Activated naive CD8-positive, alpha-beta T cell treated with anti-CD3 and anti-CD28 coated beads, Interleukin-2, amount 10 ng/mL, durations not matched to agents 7 days and 5 days (primary cell): ENCODE measurements at regions not wholly inside any gene's neighbourhood (a gene's known extent, or its start where the extent isn't known, plus 50 kb on each side); places are given as distances from the start of the nearest gene placed in this dataset.
"Not testable (repeated sequence)": the region's sequence is repeated elsewhere in the genome, so short reads cannot be mapped to it uniquely, and the experiment has no call there.

Experiments used
- ATAC-seq: fragments of 150-1000 bp; cut with Tn5 transposase; one replicate; pipeline ENCODE4 v1.10.0; 2021; ENCODE audit warnings: low read depth, moderate library complexity
- POLR2A ChIA-PET: fragments of 350-600 bp; sonication (Branson Sonifier 250); formaldehyde crosslinking; loops from one replicate; lab custom pipeline; 2021; ENCODE audit warnings: antibody characterized with exemption; lab: Charles Lee
- DNase-seq: peaks from one replicate; pipeline ENCODE4 v3.0.0; 2021
- H3K27ac Mint-ChIP-seq: one replicate; pipeline ENCODE4 v1.8.0; 2022; ENCODE audit warnings: mild to moderate bottlenecking, mixed read lengths
- H3K27me3 Mint-ChIP-seq: one replicate; pipeline ENCODE4 v1.8.0; 2022; ENCODE audit warnings: mild to moderate bottlenecking, moderate library complexity, mixed read lengths
- H3K36me3 Mint-ChIP-seq: one replicate; pipeline ENCODE4 v1.8.0; 2021; ENCODE audit warnings: mild to moderate bottlenecking, mixed read lengths
- H3K4me1 Mint-ChIP-seq: one replicate; pipeline ENCODE4 v1.8.0; 2021; ENCODE audit warnings: mixed read lengths
- H3K4me3 Mint-ChIP-seq: one replicate; pipeline ENCODE4 v1.8.0; 2022; ENCODE audit warnings: mild to moderate bottlenecking, moderate library complexity, mixed read lengths
- H3K9me3 Mint-ChIP-seq: one replicate; pipeline ENCODE4 v1.8.0; 2021; ENCODE audit warnings: mixed read lengths

DNA sequence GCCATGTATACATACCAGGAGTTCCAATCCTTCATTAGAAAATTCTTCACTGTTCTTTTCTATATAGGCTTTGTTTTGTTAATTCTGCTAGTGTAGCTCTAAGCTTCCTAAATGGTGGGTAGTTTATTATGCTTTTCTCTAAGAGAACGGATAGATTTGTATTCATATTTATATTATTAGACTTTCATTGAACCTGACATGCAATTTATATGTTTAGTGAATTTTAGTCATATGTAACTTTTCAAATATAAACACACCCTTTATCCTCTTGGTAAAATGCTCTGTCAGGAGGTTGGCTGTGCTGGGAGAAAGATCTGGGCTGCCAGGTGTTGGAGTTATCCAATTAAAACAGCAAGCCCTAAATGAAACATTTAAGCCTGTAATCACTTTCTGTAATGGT lies 369.7 kb upstream of the RGS18 start:
- no peaks in the 10 kb centered on the region for H3K4me1 Mint-ChIP-seq
- H3K27me3 Mint-ChIP-seq: no peaks in the 10 kb centered on the region
- H3K36me3 Mint-ChIP-seq: no peaks in the 10 kb centered on the region
- no peaks in the 10 kb centered on the region for H3K9me3 Mint-ChIP-seq
- no peak overlapping the region for H3K27ac Mint-ChIP-seq
- POLR2A ChIA-PET: no interaction called here
- no peak for ATAC-seq
- no peak for DNase-seq
- H3K4me3 Mint-ChIP-seq: no peak overlapping the region

DNA sequence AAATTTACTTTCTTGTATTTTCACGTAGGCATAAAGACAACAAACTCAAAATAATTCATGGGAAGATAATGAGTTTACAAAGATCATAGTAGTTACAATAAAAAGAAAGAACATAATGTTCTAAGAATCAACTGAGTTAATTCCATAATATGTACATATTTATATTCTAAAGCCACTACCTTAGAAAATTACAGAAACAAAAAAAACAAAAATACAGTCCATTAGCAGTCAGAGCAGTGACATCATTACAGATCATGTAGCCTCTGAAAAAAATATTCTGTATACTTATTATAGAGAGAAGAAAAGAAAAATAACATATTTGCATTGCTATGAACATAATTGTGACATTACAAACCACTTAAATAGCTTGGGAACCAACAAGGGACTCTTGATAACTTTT lies 360.1 kb upstream of the RGS18 start:
- DNase-seq (no peak), ATAC-seq (no peak)
- Mint-ChIP-seq H3K4me3 (no peak overlapping the region), H3K9me3 (no peaks in the 10 kb centered on the region), H3K27me3 (no peaks in the 10 kb centered on the region), H3K27ac (no peak overlapping the region), H3K4me1 (no peaks in the 10 kb centered on the region), H3K36me3 (no peaks in the 10 kb centered on the region)
- POLR2A ChIA-PET: no interaction called here

DNA sequence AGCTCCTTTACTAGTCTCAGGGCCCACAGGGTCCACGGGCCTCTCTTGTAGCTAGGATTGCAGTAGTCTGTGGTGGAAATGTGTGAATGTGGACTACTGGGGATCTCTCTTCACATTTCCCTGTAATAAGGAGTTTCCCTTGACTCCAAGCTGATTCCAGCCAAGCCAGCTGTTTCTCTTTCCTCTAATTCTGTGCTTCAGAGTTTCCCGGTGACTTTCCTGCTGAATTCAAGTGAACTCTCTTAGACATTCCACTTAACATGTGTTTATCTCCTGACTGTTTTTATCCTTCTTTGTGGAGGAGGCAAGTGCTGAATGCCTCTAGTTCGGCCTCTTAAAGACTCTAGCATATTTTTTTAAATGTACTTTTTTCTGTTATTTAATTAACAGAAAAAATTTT lies 354.0 kb upstream of the RGS18 start:
- Mint-ChIP-seq H3K9me3 (no peaks in the 10 kb centered on the region), H3K4me1 (no peaks in the 10 kb centered on the region), H3K4me3 (no peak overlapping the region), H3K36me3 (no peaks in the 10 kb centered on the region), H3K27ac (no peak overlapping the region), H3K27me3 (no peaks in the 10 kb centered on the region)
- DNase-seq: no peak
- ATAC-seq: no peak
- POLR2A ChIA-PET: no interaction called here

GRCh38 chr1:191813593-191813992 lies 344.7 kb upstream of the RGS18 start:
- POLR2A ChIA-PET, H3K4me1 Mint-ChIP-seq, DNase-seq: not testable (repeated sequence)

DNA sequence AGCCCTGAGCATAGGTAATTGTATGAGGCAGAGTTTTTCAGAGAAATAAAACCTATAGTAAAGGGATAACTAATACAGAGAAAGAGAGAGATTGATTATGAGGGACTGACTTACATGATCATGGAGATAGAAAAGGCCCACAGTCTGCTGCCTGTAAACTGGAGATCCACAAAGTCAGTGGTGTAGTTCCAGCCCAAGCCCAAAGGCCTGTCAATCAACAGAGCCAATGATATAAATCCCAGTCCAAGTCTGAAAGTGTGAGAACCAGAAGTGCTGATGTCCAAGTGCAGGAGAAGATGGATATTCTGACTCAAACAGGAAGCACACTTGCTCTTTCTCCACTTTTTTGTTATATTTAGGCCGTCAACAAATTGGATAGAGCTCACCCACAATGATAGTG lies 340.1 kb upstream of the RGS18 start:
- POLR2A ChIA-PET: no interaction called here
- Mint-ChIP-seq H3K4me1 (no peaks in the 10 kb centered on the region), H3K36me3 (no peaks in the 10 kb centered on the region), H3K9me3 (no peaks in the 10 kb centered on the region), H3K27ac (no peak overlapping the region), H3K4me3 (no peak overlapping the region), H3K27me3 (no peaks in the 10 kb centered on the region)
- DNase-seq: no peak
- ATAC-seq: no peak

More at GRCh38 chr1:191813593-191813992, 344.7 kb upstream of the RGS18 start:
- not testable (repeated sequence) for H3K36me3 Mint-ChIP-seq, H3K27ac Mint-ChIP-seq, H3K27me3 Mint-ChIP-seq, H3K4me3 Mint-ChIP-seq, H3K9me3 Mint-ChIP-seq, ATAC-seq

DNA sequence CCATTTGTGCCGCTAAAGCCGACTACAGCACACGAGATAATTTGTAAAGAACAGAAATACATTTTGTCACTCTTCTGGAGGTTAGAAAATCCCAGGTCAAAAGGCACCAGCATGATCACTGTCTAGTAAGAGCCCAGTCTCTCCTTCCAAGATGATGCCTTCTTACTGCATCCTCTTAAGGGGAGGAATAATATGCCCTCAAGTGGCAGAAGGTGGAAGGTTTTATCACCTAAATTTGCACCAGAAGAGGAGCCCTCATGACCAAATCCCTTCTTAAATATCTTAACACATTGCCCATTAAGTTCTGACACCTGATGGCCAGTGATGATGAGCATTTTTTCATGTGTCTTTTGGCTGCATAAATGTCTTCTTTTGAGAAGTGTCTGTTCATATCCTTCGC lies 326.7 kb upstream of the RGS18 start:
- no peaks in the 10 kb centered on the region for H3K27me3 Mint-ChIP-seq
- POLR2A ChIA-PET: no interaction called here
- no peak for DNase-seq
- H3K4me3 Mint-ChIP-seq: no peak overlapping the region
- ATAC-seq: no peak
- H3K9me3 Mint-ChIP-seq: no peaks in the 10 kb centered on the region
- H3K4me1 Mint-ChIP-seq: no peaks in the 10 kb centered on the region
- H3K27ac Mint-ChIP-seq: no peak overlapping the region
- no peaks in the 10 kb centered on the region for H3K36me3 Mint-ChIP-seq

GRCh38 chr1:191839891-191840290 lies 318.4 kb upstream of the RGS18 start:
- Mint-ChIP-seq H3K27ac (no peak overlapping the region), H3K4me3 (no peak overlapping the region), H3K27me3 (no peaks in the 10 kb centered on the region), H3K36me3 (no peaks in the 10 kb centered on the region), H3K9me3 (no peaks in the 10 kb centered on the region), H3K4me1 (no peaks in the 10 kb centered on the region)
- ATAC-seq (no peak), DNase-seq (no peak)
- POLR2A ChIA-PET: no interaction called here

GRCh38 chr1:191851799-191852595 lies 306.3 kb upstream of the RGS18 start:
- no peak for DNase-seq
- Mint-ChIP-seq H3K9me3 (peaks cover 3% of the 10 kb centered on the region), H3K4me1 (no peaks in the 10 kb centered on the region), H3K36me3 (no peaks in the 10 kb centered on the region), H3K27ac (no peak overlapping the region), H3K27me3 (no peaks in the 10 kb centered on the region), H3K4me3 (no peak overlapping the region)
- ATAC-seq: no peak
- POLR2A ChIA-PET: no interaction called here

- Mint-ChIP-seq H3K4me1 (no peaks in the 10 kb centered on the region), H3K9me3 (no peaks in the 10 kb centered on the region), H3K27ac (no peak overlapping the region), H3K36me3 (no peaks in the 10 kb centered on the region), H3K4me3 (no peak overlapping the region), H3K27me3 (no peaks in the 10 kb centered on the region)
- DNase-seq (no peak), ATAC-seq (no peak)
- POLR2A ChIA-PET: no interaction called here
Observed at GRCh38 chr1:191852907-191853306, 305.4 kb upstream of the RGS18 start.

- POLR2A ChIA-PET: no interaction called here
- peaks cover 2% of the 10 kb centered on the region for H3K9me3 Mint-ChIP-seq
- DNase-seq (no peak), ATAC-seq (no peak)
- H3K27ac Mint-ChIP-seq: no peak overlapping the region
- H3K4me3 Mint-ChIP-seq: no peak overlapping the region
- no peaks in the 10 kb centered on the region for H3K27me3 Mint-ChIP-seq
- H3K36me3 Mint-ChIP-seq: no peaks in the 10 kb centered on the region
- H3K4me1 Mint-ChIP-seq: no peaks in the 10 kb centered on the region
Observed at GRCh38 chr1:191857600-191857999, 300.7 kb upstream of the RGS18 start.

GRCh38 chr1:191865479-191865878 lies 292.8 kb upstream of the RGS18 start:
- H3K27me3 Mint-ChIP-seq: no peaks in the 10 kb centered on the region

GRCh38 chr1:191866155-191866554 lies 292.1 kb upstream of the RGS18 start:
- Mint-ChIP-seq H3K4me1 (no peaks in the 10 kb centered on the region), H3K4me3 (no peak overlapping the region), H3K27me3 (no peaks in the 10 kb centered on the region), H3K27ac (no peak overlapping the region), H3K9me3 (peaks cover 3% of the 10 kb centered on the region), H3K36me3 (no peaks in the 10 kb centered on the region)
- POLR2A ChIA-PET: no interaction called here
- DNase-seq (no peak), ATAC-seq (no peak)

More at GRCh38 chr1:191865479-191865878, 292.8 kb upstream of the RGS18 start:
- DNase-seq (no peak), ATAC-seq (no peak)
- peaks cover 3% of the 10 kb centered on the region for H3K9me3 Mint-ChIP-seq
- no peak overlapping the region for H3K27ac Mint-ChIP-seq
- H3K4me1 Mint-ChIP-seq: no peaks in the 10 kb centered on the region
- POLR2A ChIA-PET: no interaction called here
- no peak overlapping the region for H3K4me3 Mint-ChIP-seq
- H3K36me3 Mint-ChIP-seq: no peaks in the 10 kb centered on the region

- POLR2A ChIA-PET: no interaction called here
- no peaks in the 10 kb centered on the region for H3K27me3 Mint-ChIP-seq
- no peak overlapping the region for H3K4me3 Mint-ChIP-seq
- H3K27ac Mint-ChIP-seq: no peak overlapping the region
- no peaks in the 10 kb centered on the region for H3K4me1 Mint-ChIP-seq
- DNase-seq (no peak), ATAC-seq (no peak)
- no peaks in the 10 kb centered on the region for H3K36me3 Mint-ChIP-seq
- no peaks in the 10 kb centered on the region for H3K9me3 Mint-ChIP-seq
Observed at GRCh38 chr1:191869790-191870312, 288.4 kb upstream of the RGS18 start.

GRCh38 chr1:191870490-191870889 lies 287.8 kb upstream of the RGS18 start:
- Mint-ChIP-seq H3K4me3 (no peak overlapping the region), H3K9me3 (no peaks in the 10 kb centered on the region), H3K27ac (no peak overlapping the region), H3K36me3 (no peaks in the 10 kb centered on the region), H3K27me3 (no peaks in the 10 kb centered on the region), H3K4me1 (no peaks in the 10 kb centered on the region)
- DNase-seq: no peak
- POLR2A ChIA-PET: no interaction called here
- no peak for ATAC-seq
